Suprapubic skin (tissue), 4 donors: ENCODE measurements at regions not wholly inside any gene's neighbourhood (a gene's known extent, or its start where the extent isn't known, plus 50 kb on each side); places are given as distances from the start of the nearest gene placed in this dataset.

Experiments used
- DNase-seq, 2 donors: peaks; one replicate each; pipeline ENCODE4 v3.0.0-alpha.2; 2019; ENCODE audit warnings: low spot score in 2 of 2
- H3K27ac ChIP-seq: fragments of 200-600 bp; sonication (generic); one replicate; pipeline ENCODE4 v1.5.1; 2019
- H3K27me3 ChIP-seq: fragments of 200-600 bp; sonication (generic); one replicate; pipeline ENCODE4 v1.5.1; 2019
- H3K36me3 ChIP-seq: fragments of 200-600 bp; sonication (generic); one replicate; pipeline ENCODE4 v1.5.1; 2019
- H3K4me1 ChIP-seq: fragments of 200-600 bp; sonication (generic); one replicate; pipeline ENCODE4 v1.5.1; 2019
- H3K4me3 ChIP-seq: fragments of 200-600 bp; sonication (generic); one replicate; pipeline ENCODE4 v1.5.1; 2019; ENCODE audit warnings: mild to moderate bottlenecking
- H3K9me3 ChIP-seq: fragments of 200-600 bp; sonication (generic); one replicate; pipeline ENCODE4 v1.5.1; 2019
- EP300 ChIP-seq: sonication (generic); formaldehyde crosslinking; IDR thresholded peaks from one replicate; pipeline ENCODE4 v1.6.1; 2017; ENCODE audit warnings: antibody characterized with exemption
- POLR2A ChIP-seq, 2 donors: fragments of 450-650 bp; IDR thresholded peaks; one replicate each; pipeline ENCODE4 v1.6.1; 2017; ENCODE audit warnings: antibody characterized with exemption in 2 of 2, mild to moderate bottlenecking in 2 of 2, moderate library complexity in 2 of 2
- POLR2AphosphoS5 ChIP-seq, 3 donors: sonication (generic); formaldehyde crosslinking; IDR thresholded peaks; one replicate each; pipeline ENCODE4 v1.6.1; 2017; ENCODE audit warnings: antibody characterized with exemption in 3 of 3
- WGBS: methylation state at CpG from one replicate; pipeline ENCODE4 v1.1.5; 2018; 5-methylcytosine and 5-hydroxymethylcytosine counted together
- TF ChIP-seq, protein P1 (sequence below), 2 donors: fragments of 200-600 bp in 1 of 2; fragments of 450-650 bp in 1 of 2; sonication (generic) in 1 of 2; IDR thresholded peaks; one replicate each; pipeline ENCODE4 v1.5.1; 2016 to 2019; ENCODE audit warnings: antibody characterized with exemption in 2 of 2, mild to moderate bottlenecking in 1 of 2, moderate library complexity in 1 of 2

DNA sequence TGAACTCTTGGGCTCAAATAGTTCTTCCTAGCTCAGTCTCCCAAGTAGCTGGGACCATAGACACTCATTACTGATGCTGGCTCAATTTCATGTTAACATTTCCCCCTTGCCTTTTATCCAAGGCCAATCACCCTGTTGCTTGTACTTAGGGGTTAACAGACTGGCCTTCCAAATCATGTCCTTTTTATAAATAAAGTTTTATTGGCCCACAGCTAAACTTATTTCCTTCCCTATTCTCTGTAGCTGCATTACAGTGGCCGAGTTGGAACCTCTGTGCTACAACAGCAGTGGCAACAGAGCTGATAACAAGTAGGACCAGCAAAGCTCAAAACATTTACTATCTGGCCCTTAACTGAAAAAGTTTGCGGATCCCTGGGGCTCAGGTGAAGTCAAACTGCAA is 109.8 kb downstream of the ZFP64 start:
- 95% methylated on average over 2 of the region's 2 CpGs for WGBS
- TF ChIP-seq POLR2A (IDR thresholded peaks at IDR 0.05) (no peak), POLR2AphosphoS5 (IDR thresholded peaks at IDR 0.05) (no peak), EP300 (no peak)
- TF ChIP-seq, protein P1, sequence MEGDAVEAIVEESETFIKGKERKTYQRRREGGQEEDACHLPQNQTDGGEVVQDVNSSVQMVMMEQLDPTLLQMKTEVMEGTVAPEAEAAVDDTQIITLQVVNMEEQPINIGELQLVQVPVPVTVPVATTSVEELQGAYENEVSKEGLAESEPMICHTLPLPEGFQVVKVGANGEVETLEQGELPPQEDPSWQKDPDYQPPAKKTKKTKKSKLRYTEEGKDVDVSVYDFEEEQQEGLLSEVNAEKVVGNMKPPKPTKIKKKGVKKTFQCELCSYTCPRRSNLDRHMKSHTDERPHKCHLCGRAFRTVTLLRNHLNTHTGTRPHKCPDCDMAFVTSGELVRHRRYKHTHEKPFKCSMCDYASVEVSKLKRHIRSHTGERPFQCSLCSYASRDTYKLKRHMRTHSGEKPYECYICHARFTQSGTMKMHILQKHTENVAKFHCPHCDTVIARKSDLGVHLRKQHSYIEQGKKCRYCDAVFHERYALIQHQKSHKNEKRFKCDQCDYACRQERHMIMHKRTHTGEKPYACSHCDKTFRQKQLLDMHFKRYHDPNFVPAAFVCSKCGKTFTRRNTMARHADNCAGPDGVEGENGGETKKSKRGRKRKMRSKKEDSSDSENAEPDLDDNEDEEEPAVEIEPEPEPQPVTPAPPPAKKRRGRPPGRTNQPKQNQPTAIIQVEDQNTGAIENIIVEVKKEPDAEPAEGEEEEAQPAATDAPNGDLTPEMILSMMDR (IDR thresholded peaks at IDR 0.05), result no peak
- peaks cover 11% of the 10 kb centered on the region for H3K36me3 ChIP-seq
- no peaks in the 10 kb centered on the region for H3K4me1 ChIP-seq
- no peak for DNase-seq
- no peaks in the 10 kb centered on the region for H3K9me3 ChIP-seq
- no peak overlapping the region for H3K4me3 ChIP-seq
- no peak overlapping the region for H3K27ac ChIP-seq
- no peaks in the 10 kb centered on the region for H3K27me3 ChIP-seq

DNA sequence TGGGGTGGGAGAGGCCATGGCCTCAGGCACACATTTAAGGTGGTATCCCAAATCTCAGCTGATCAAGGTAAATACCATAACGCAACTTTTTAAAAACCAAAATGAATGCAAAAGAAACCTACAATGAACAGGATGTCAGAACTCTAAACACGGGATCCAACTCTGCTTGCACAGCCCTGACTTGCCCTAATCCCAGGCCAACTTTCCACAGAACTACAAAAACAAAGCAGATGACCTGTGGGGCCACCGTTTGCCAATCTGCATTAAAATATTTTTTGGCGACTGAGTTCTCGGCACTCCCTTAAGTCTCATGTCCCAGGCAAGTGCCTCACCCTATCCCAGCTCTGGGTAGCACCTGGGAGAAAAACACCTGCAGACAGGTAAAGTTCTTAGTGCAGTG is 110.5 kb downstream of the ZFP64 start:
- TF ChIP-seq, protein P1 (IDR thresholded peaks at IDR 0.05), result no peak
- TF ChIP-seq EP300 (no peak), POLR2AphosphoS5 (IDR thresholded peaks at IDR 0.05) (no peak), POLR2A (IDR thresholded peaks at IDR 0.05) (no peak)
- WGBS, result 51% methylated on average over 5 of the region's 5 CpGs
- no peak overlapping the region for H3K4me3 ChIP-seq
- DNase-seq, result no peak
- H3K27me3 ChIP-seq, result no peaks in the 10 kb centered on the region
- H3K9me3 ChIP-seq, result no peaks in the 10 kb centered on the region
- no peaks in the 10 kb centered on the region for H3K4me1 ChIP-seq
- peaks cover 10% of the 10 kb centered on the region for H3K36me3 ChIP-seq
- no peak overlapping the region for H3K27ac ChIP-seq

DNA sequence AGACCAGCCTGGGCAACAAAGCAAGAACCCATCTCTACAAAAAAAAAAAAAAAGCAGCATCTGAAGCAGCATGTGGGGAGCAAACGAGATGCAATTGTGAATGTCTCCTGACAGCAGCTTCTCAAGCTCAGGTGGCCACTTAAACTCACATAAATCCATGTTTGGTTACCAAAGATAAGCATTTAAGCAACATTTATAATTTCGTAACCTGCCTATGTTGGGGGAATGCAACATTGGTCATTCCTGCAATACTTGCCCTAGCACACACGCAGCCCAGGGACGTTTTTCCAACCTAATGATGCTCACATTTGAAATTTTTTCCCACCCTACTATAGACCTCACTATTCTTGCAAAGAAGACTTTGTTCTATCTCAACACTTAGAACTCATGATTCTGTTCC is 113.3 kb downstream of the ZFP64 start:
- H3K4me3 ChIP-seq, result no peak overlapping the region
- no peak for TF ChIP-seq POLR2A (IDR thresholded peaks at IDR 0.05)
- TF ChIP-seq, protein P1 (IDR thresholded peaks at IDR 0.05), result no peak
- TF ChIP-seq EP300, result no peak
- no peak for TF ChIP-seq POLR2AphosphoS5 (IDR thresholded peaks at IDR 0.05)
- H3K4me1 ChIP-seq, result no peaks in the 10 kb centered on the region
- DNase-seq, result no peak
- no peaks in the 10 kb centered on the region for H3K27me3 ChIP-seq
- no peaks in the 10 kb centered on the region for H3K9me3 ChIP-seq
- 88% methylated on average over 4 of the region's 4 CpGs for WGBS
- no peak overlapping the region for H3K27ac ChIP-seq
- no peaks in the 10 kb centered on the region for H3K36me3 ChIP-seq

DNA sequence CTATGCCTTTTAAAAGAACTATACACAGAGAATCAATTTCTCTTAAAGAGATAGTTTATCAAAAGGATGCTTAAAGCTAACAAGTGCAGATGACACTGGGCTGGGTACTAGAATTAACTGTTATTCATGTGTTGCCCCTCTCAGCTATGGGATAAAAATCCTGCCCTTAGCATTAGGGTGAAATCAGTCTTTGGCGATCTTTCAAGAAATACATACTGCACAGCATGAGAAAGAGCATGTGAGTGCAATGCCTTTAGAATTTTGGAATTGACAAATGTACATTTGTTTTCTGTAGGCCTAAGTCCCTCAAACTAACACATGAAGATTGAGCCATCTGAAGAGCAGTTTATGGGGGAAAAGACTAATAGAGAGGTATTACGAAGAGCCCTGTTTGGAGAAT is 115.4 kb downstream of the ZFP64 start:
- no peak overlapping the region for H3K27ac ChIP-seq
- H3K4me3 ChIP-seq, result no peak overlapping the region
- no peak for DNase-seq
- WGBS, result 68% methylated on average over 2 of the region's 2 CpGs
- peaks cover 6% of the 10 kb centered on the region for H3K36me3 ChIP-seq
- H3K9me3 ChIP-seq, result no peaks in the 10 kb centered on the region
- H3K4me1 ChIP-seq, result no peaks in the 10 kb centered on the region
- TF ChIP-seq, protein P1 (IDR thresholded peaks at IDR 0.05), result no peak
- TF ChIP-seq EP300, result no peak
- TF ChIP-seq POLR2A (IDR thresholded peaks at IDR 0.05), result no peak
- no peak for TF ChIP-seq POLR2AphosphoS5 (IDR thresholded peaks at IDR 0.05)
- no peaks in the 10 kb centered on the region for H3K27me3 ChIP-seq

DNA sequence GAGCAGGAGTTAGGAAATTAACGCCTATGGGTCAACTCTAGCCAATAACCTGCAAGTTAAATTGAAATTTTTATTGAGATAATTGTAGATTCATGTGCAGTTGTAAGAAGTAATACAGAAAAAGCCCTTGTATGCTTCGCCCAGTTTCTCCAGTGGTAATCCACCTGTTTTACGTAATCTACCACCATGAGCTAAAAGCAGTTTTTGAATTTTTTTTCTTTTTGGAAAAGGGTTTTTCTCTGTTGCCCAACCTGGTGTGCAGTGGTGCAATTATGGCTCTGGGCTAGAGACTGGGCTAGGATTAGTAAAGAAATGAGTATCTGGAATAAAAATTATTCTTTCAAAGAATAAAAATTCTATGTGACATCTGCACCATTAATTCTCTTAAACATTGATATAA is 116.2 kb downstream of the ZFP64 start:
- WGBS, result 86% methylated on average over 3 of the region's 3 CpGs
- TF ChIP-seq EP300, result no peak
- no peak for TF ChIP-seq POLR2A (IDR thresholded peaks at IDR 0.05)
- TF ChIP-seq, protein P1 (IDR thresholded peaks at IDR 0.05), result no peak

More for the DNA sequence above, 116.2 kb downstream of the ZFP64 start:
- Histone ChIP-seq H3K4me3 (no peak overlapping the region), H3K27me3 (no peaks in the 10 kb centered on the region), H3K27ac (no peak overlapping the region), H3K4me1 (no peaks in the 10 kb centered on the region), H3K9me3 (no peaks in the 10 kb centered on the region), H3K36me3 (peaks cover 6% of the 10 kb centered on the region)
- no peak for DNase-seq
